Smooth muscle cell (in vitro differentiated cells): ENCODE measurements at regions not wholly inside any gene's neighbourhood (a gene's known extent, or its start where the extent isn't known, plus 50 kb on each side); places are given as distances from the start of the nearest gene placed in this dataset.
"Not testable (repeated sequence)": the region's sequence is repeated elsewhere in the genome, so short reads cannot be mapped to it uniquely, and the experiment has no call there.

Experiments
- DNase-seq: peaks from one replicate; lab custom pipeline; 2025; ENCODE audit not compliant: unreplicated experiment; lab: John Stamatoyannopoulos, UW
- H2AFZ ChIP-seq: fragments of 200-600 bp; sonication (generic); 2 replicates; pipeline ENCODE4 v1.6.0; 2016; ENCODE audit warnings: antibody characterized with exemption, low read depth, mild to moderate bottlenecking
- H3F3A ChIP-seq: fragments of 200-600 bp; sonication (generic); 2 replicates; pipeline ENCODE4 v1.6.0; 2017; ENCODE audit warnings: antibody characterized with exemption, low read depth
- H3K27ac ChIP-seq: fragments of 200-600 bp; sonication (generic); 2 replicates; pipeline ENCODE4 v1.5.1; 2016; ENCODE audit warnings: low read depth, mild to moderate bottlenecking
- H3K27me3 ChIP-seq: fragments of 200-600 bp; sonication (generic); 2 replicates; pipeline ENCODE4 v1.6.1; 2016; ENCODE audit warnings: low read depth, mild to moderate bottlenecking
- H3K36me3 ChIP-seq: fragments of 200-600 bp; sonication (generic); 2 replicates; pipeline ENCODE4 v1.5.1; 2016; ENCODE audit warnings: low read depth
- H3K4me1 ChIP-seq: fragments of 200-600 bp; sonication (generic); 2 replicates; pipeline ENCODE4 v1.5.1; 2016; ENCODE audit warnings: low read depth
- H3K4me2 ChIP-seq: fragments of 200-600 bp; sonication (generic); 2 replicates; pipeline ENCODE4 v1.6.0; 2016; ENCODE audit warnings: mild to moderate bottlenecking
- H3K4me3 ChIP-seq: fragments of 200-600 bp; sonication (generic); 2 replicates; pipeline ENCODE4 v1.5.1; 2016; ENCODE audit warnings: mild to moderate bottlenecking
- H3K79me2 ChIP-seq: fragments of 200-600 bp; sonication (generic); 2 replicates; pipeline ENCODE4 v1.6.0; 2016; ENCODE audit warnings: low read depth, mild to moderate bottlenecking
- H3K9ac ChIP-seq: fragments of 200-600 bp; sonication (generic); 2 replicates; pipeline ENCODE4 v1.6.0; 2016; ENCODE audit warnings: low read depth
- H3K9me3 ChIP-seq: fragments of 200-600 bp; sonication (generic); replicated peaks from 2 replicates; pipeline ENCODE4 v1.5.1; 2016; ENCODE audit warnings: low read depth
- H4K20me1 ChIP-seq: fragments of 200-600 bp; sonication (generic); 2 replicates; pipeline ENCODE4 v1.6.0; 2016; ENCODE audit warnings: low read depth
- CTCF ChIP-seq: fragments of 200-600 bp; sonication (generic); IDR thresholded peaks from 2 replicates; pipeline ENCODE4 v1.5.1; 2017; ENCODE audit warnings: borderline replicate concordance, mild to moderate bottlenecking, antibody characterized with exemption; ENCODE audit not compliant: insufficient read depth, poor library complexity, severe bottlenecking
- WGBS: methylation state at CpG from one replicate; pipeline ENCODE4 v1.1.7; 2016; ENCODE audit warnings: low lambda C conversion rate; 5-methylcytosine and 5-hydroxymethylcytosine counted together

GRCh38 chr3:15905041-15905440, 107.3 kb upstream of the ANKRD28 start:
- no peak for DNase-seq
- WGBS, result 90% methylated on average over 1 of the region's 1 CpG
- no peaks in the 10 kb centered on the region for H4K20me1 ChIP-seq
- no peaks in the 10 kb centered on the region for H3K27me3 ChIP-seq
- no peaks in the 10 kb centered on the region for H3K9me3 ChIP-seq
- H3K36me3 ChIP-seq, result no peaks in the 10 kb centered on the region
- H3K27ac ChIP-seq, result no peak overlapping the region
- no peak overlapping the region for H3K4me3 ChIP-seq
- no peak for TF ChIP-seq CTCF
- H3K4me1 ChIP-seq, result no peaks in the 10 kb centered on the region
- H2AFZ ChIP-seq, result no peak overlapping the region
- no peaks in the 10 kb centered on the region for H3F3A ChIP-seq
- no peak overlapping the region for H3K4me2 ChIP-seq
- H3K79me2 ChIP-seq, result no peaks in the 10 kb centered on the region
- H3K9ac ChIP-seq, result no peak overlapping the region

- H3K27me3 ChIP-seq, DNase-seq, H3K9ac ChIP-seq, H3K4me1 ChIP-seq, H3K4me2 ChIP-seq, H3K36me3 ChIP-seq, H3K4me3 ChIP-seq, H3F3A ChIP-seq, H4K20me1 ChIP-seq, H3K9me3 ChIP-seq, H3K79me2 ChIP-seq, H3K27ac ChIP-seq, H2AFZ ChIP-seq: not testable (repeated sequence)
- WGBS, result 92% methylated on average over 5 of the region's 5 CpGs
Observed at GRCh38 chr3:15907403-15907802, 109.6 kb upstream of the ANKRD28 start.

- WGBS, result 83% methylated on average over 5 of the region's 5 CpGs
- H3K36me3 ChIP-seq, result no peaks in the 10 kb centered on the region
- H3K9ac ChIP-seq, result no peak overlapping the region
- H2AFZ ChIP-seq, result no peak overlapping the region
- no peaks in the 10 kb centered on the region for H3F3A ChIP-seq
- H4K20me1 ChIP-seq, result no peaks in the 10 kb centered on the region
- no peak overlapping the region for H3K4me3 ChIP-seq
- H3K4me1 ChIP-seq, result no peaks in the 10 kb centered on the region
- no peaks in the 10 kb centered on the region for H3K79me2 ChIP-seq
- no peak for DNase-seq
- no peak overlapping the region for H3K27ac ChIP-seq
- no peak overlapping the region for H3K4me2 ChIP-seq
- peaks cover 7% of the 10 kb centered on the region for H3K27me3 ChIP-seq
- TF ChIP-seq CTCF, result no peak
- H3K9me3 ChIP-seq, result no peaks in the 10 kb centered on the region
Observed at GRCh38 chr3:15918988-15919387, 121.2 kb upstream of the ANKRD28 start.

- Histone ChIP-seq H2AFZ (no peak overlapping the region), H4K20me1 (no peaks in the 10 kb centered on the region), H3K9me3 (no peaks in the 10 kb centered on the region), H3K4me1 (no peaks in the 10 kb centered on the region), H3F3A (no peaks in the 10 kb centered on the region), H3K27ac (no peak overlapping the region), H3K4me3 (no peak overlapping the region), H3K4me2 (no peak overlapping the region), H3K36me3 (no peaks in the 10 kb centered on the region), H3K9ac (no peak overlapping the region), H3K79me2 (no peaks in the 10 kb centered on the region), H3K27me3 (peaks cover 7% of the 10 kb centered on the region)
- TF ChIP-seq CTCF, result no peak
- WGBS, result 93% methylated on average over 2 of the region's 2 CpGs
- DNase-seq, result no peak
Observed at GRCh38 chr3:15919971-15920370, 122.2 kb upstream of the ANKRD28 start.
